SK-N-SH (cell line): ENCODE measurements at regions not wholly inside any gene's neighbourhood (a gene's known extent, or its start where the extent isn't known, plus 50 kb on each side); places are given as distances from the start of the nearest gene placed in this dataset.

ENCODE experiments used
- CTCF ChIA-PET: fragments of 300-600, 350-600 bp; formaldehyde crosslinking; extraction: SDS; loops from one replicate; lab custom pipeline; 2021; lab: Yijun Ruan, JAX
- POLR2A ChIA-PET: fragments of 350-600 bp; sonication (Branson Sonifier 250); formaldehyde crosslinking; extraction: SDS; loops from one replicate; lab custom pipeline; 2020; ENCODE audit warnings: antibody characterized with exemption, inconsistent platforms; lab: Yijun Ruan, JAX
- DNase-seq: peaks from one replicate; pipeline ENCODE4 v3.0.0; 2012
- H2AFZ ChIP-seq: fragments of 200-600 bp; sonication (generic); 2 replicates; pipeline ENCODE4 v1.8.1; 2016; ENCODE audit warnings: antibody characterized with exemption, mild to moderate bottlenecking, low read depth
- H3F3A ChIP-seq: fragments of 200-600 bp; sonication (generic); replicated peaks from 2 replicates; pipeline ENCODE3; 2016; ENCODE audit warnings: antibody characterized with exemption, mild to moderate bottlenecking; ENCODE audit not compliant: insufficient read depth
- H3K27ac ChIP-seq, 2 experiments: fragments of 200-500 bp in 1 of 2; fragments of 200-600 bp in 1 of 2; sonication (Bioruptor generic) in 1 of 2; sonication (generic), shearing (Covaris generic) in 1 of 2; 2 replicates each; pipeline versions ENCODE4 v1.5.1 to v1.6.1; 2014 to 2016; ENCODE audit warnings: low read depth in 2 of 2, inconsistent platforms in 1 of 2, low read length in 1 of 2, mild to moderate bottlenecking in 1 of 2, mixed read lengths in 1 of 2
- H3K27me3 ChIP-seq: fragments of 200-600 bp; sonication (generic), shearing (Covaris generic); 2 replicates; pipeline ENCODE4 v1.6.1; 2016; ENCODE audit warnings: mixed run types; ENCODE audit not compliant: insufficient read depth
- H3K36me3 ChIP-seq, 2 experiments: fragments of 200-500 bp in 1 of 2; fragments of 200-600 bp in 1 of 2; sonication (Bioruptor generic) in 1 of 2; sonication (generic) in 1 of 2; replicated peaks in 1 of 2; 2 replicates each; pipeline versions ENCODE3 to v1.5.1; 2014 to 2016; ENCODE audit warnings: low read length in 1 of 2, mild to moderate bottlenecking in 1 of 2; ENCODE audit not compliant: insufficient read depth in 2 of 2, control insufficient read depth in 1 of 2
- H3K4me1 ChIP-seq, 2 experiments: fragments of 200-500 bp in 1 of 2; fragments of 200-600 bp in 1 of 2; sonication (Bioruptor generic) in 1 of 2; sonication (generic), shearing (Covaris generic) in 1 of 2; 2 replicates each; pipeline versions ENCODE4 v1.5.1 to v1.6.1; 2014 to 2016; ENCODE audit warnings: low read depth in 1 of 2, low read length in 1 of 2, mixed run types in 1 of 2; ENCODE audit not compliant: insufficient read depth in 2 of 2, control insufficient read depth in 1 of 2
- H3K4me2 ChIP-seq: fragments of 200-600 bp; sonication (generic), shearing (Covaris generic); 2 replicates; pipeline ENCODE4 v1.6.1; 2017; ENCODE audit warnings: mixed run types
- H3K4me3 ChIP-seq, 2 experiments: fragments of 200-500 bp in 1 of 2; fragments of 200-600 bp in 1 of 2; sonication (Bioruptor generic) in 1 of 2; sonication (generic), shearing (Covaris generic) in 1 of 2; 2 replicates each; pipeline versions ENCODE4 v1.5.1 to v1.8.1; 2014 to 2016; ENCODE audit warnings: low read depth in 2 of 2, inconsistent platforms in 1 of 2, low read length in 1 of 2, mild to moderate bottlenecking in 1 of 2, mixed read lengths in 1 of 2, moderate library complexity in 1 of 2
- H3K79me2 ChIP-seq: fragments of 200-600 bp; sonication (generic); 2 replicates; pipeline ENCODE4 v1.8.1; 2017; ENCODE audit warnings: mild to moderate bottlenecking; ENCODE audit not compliant: insufficient read depth
- H3K9ac ChIP-seq: fragments of 200-600 bp; sonication (generic); 2 replicates; pipeline ENCODE4 v1.6.1; 2017; ENCODE audit warnings: mixed run types
- H3K9me2 ChIP-seq: fragments of 200-600 bp; sonication (generic); 2 replicates; pipeline ENCODE4 v1.6.1; 2017; ENCODE audit warnings: mixed run types
- H3K9me3 ChIP-seq: fragments of 200-600 bp; sonication (generic); 2 replicates; pipeline ENCODE4 v1.6.1; 2017; ENCODE audit warnings: mixed run types, mild to moderate bottlenecking, moderate library complexity
- H4K20me1 ChIP-seq: fragments of 200-600 bp; sonication (generic); 2 replicates; pipeline ENCODE4 v1.6.1; 2017; ENCODE audit warnings: mild to moderate bottlenecking, mixed run types; ENCODE audit not compliant: insufficient read depth
- ELF1 ChIP-seq: IDR thresholded peaks from 2 replicates; pipeline ENCODE4 v1.4.0; 2012
- EP300 ChIP-seq, 2 experiments: IDR thresholded peaks; 2 replicates each; pipeline versions ENCODE4 v1.4.0 to v1.6.1; 2012; ENCODE audit warnings: borderline replicate concordance in 1 of 2, low read depth in 1 of 2, low read length in 1 of 2
- EZH2phosphoT487 ChIP-seq: fragments of 200-600 bp; sonication (generic); IDR thresholded peaks from 2 replicates; pipeline ENCODE4 v1.6.1; 2017; ENCODE audit warnings: low read depth, mixed run types, mild to moderate bottlenecking, antibody characterized with exemption, moderate library complexity, borderline replicate concordance
- FOSL2 ChIP-seq: IDR thresholded peaks from 2 replicates; pipeline ENCODE4 v1.4.0; 2012; ENCODE audit warnings: low read depth, mild to moderate bottlenecking, moderate library complexity, borderline replicate concordance
- FOXM1 ChIP-seq: IDR thresholded peaks from 2 replicates; pipeline ENCODE4 v1.4.0; 2012; ENCODE audit warnings: low read depth, mild to moderate bottlenecking
- GABPA ChIP-seq: IDR thresholded peaks from 2 replicates; pipeline ENCODE4 v1.4.0; 2012; ENCODE audit warnings: low read depth, mild to moderate bottlenecking
- GATA2 ChIP-seq: sonication (generic); formaldehyde crosslinking; IDR thresholded peaks from 2 replicates; pipeline ENCODE4 v1.5.0; 2020; ENCODE audit warnings: mild to moderate bottlenecking, missing genetic modification reagents
- MXI1 ChIP-seq: IDR thresholded peaks from 2 replicates; pipeline ENCODE4 v1.6.1; 2012; ENCODE audit warnings: mild to moderate bottlenecking, low read depth, low read length, improper control_type of control experiment
- NRF1 ChIP-seq: IDR thresholded peaks from 2 replicates; pipeline ENCODE4 v1.6.1; 2012; ENCODE audit warnings: low read depth, mild to moderate bottlenecking, low read length
- POLR2AphosphoS5 ChIP-seq: IDR thresholded peaks from 2 replicates; pipeline ENCODE4 v1.6.1; 2012; ENCODE audit warnings: low read depth, low read length
- RXRA ChIP-seq: IDR thresholded peaks from 2 replicates; pipeline ENCODE4 v1.4.0; 2012; ENCODE audit warnings: low read depth, mild to moderate bottlenecking, borderline replicate concordance
- SMC3 ChIP-seq: IDR thresholded peaks from 2 replicates; pipeline ENCODE4 v1.6.1; 2012; ENCODE audit warnings: low read depth, low read length, improper control_type of control experiment
- TAF1 ChIP-seq: IDR thresholded peaks from 2 replicates; pipeline ENCODE4 v1.6.1; 2012; ENCODE audit warnings: low read depth, mild to moderate bottlenecking, low read length, moderate library complexity, borderline replicate concordance
- TEAD4 ChIP-seq: IDR thresholded peaks from 2 replicates; pipeline ENCODE4 v1.4.0; 2012; ENCODE audit warnings: mild to moderate bottlenecking, borderline replicate concordance; ENCODE audit not compliant: insufficient read depth
- USF2 ChIP-seq: fragments of 150-350 bp; IDR thresholded peaks from 2 replicates; pipeline ENCODE4 v1.6.1; 2017; ENCODE audit warnings: antibody characterized with exemption, low read length, low read depth, borderline replicate concordance
- YY1 ChIP-seq: IDR thresholded peaks from 2 replicates; pipeline ENCODE4 v1.4.0; 2012; ENCODE audit warnings: low read depth, mild to moderate bottlenecking
- WGBS: methylation state at CpG from one replicate; pipeline ENCODE4 v1.1.6; 2017; ENCODE audit warnings: low lambda C conversion rate; 5-methylcytosine and 5-hydroxymethylcytosine counted together
- TF ChIP-seq, protein P1 (sequence below): IDR thresholded peaks from 2 replicates; pipeline ENCODE4 v1.6.1; 2012; ENCODE audit warnings: mild to moderate bottlenecking, low read depth, low read length, moderate library complexity
- TF ChIP-seq, protein P2 (sequence below): IDR thresholded peaks from 2 replicates; pipeline ENCODE4 v1.4.0; 2012; ENCODE audit warnings: low read depth, borderline replicate concordance
- TF ChIP-seq, protein P3 (sequence below): IDR thresholded peaks from 2 replicates; pipeline ENCODE4; 2012

GRCh38 chr10:20677340-20677739 lies 219.8 kb downstream of the NEBL start:
- Histone ChIP-seq H3K79me2 (no peaks in the 10 kb centered on the region), H3K4me1 (no peaks in the 10 kb centered on the region), H3K27me3 (no peaks in the 10 kb centered on the region), H3K36me3 (no peaks in the 10 kb centered on the region), H3K27ac (no peak overlapping the region), H3K4me3 (no peak overlapping the region), H3K9ac (no peak overlapping the region), H4K20me1 (no peaks in the 10 kb centered on the region), H3K4me2 (no peak overlapping the region), H3K9me3 (no peaks in the 10 kb centered on the region)
- no peak for DNase-seq
- 50% methylated on average over 5 of the region's 5 CpGs for WGBS
- TF ChIP-seq EP300 (IDR thresholded peaks at IDR 0.05; ENCODE audit: borderline replicate concordance in 1 of 2, low read depth in 1 of 2, low read length in 1 of 2) (no peak), FOSL2 (no peak), GABPA (no peak), POLR2AphosphoS5 (no peak), USF2 (no peak), MXI1 (no peak)
- TF ChIP-seq, protein P1, sequence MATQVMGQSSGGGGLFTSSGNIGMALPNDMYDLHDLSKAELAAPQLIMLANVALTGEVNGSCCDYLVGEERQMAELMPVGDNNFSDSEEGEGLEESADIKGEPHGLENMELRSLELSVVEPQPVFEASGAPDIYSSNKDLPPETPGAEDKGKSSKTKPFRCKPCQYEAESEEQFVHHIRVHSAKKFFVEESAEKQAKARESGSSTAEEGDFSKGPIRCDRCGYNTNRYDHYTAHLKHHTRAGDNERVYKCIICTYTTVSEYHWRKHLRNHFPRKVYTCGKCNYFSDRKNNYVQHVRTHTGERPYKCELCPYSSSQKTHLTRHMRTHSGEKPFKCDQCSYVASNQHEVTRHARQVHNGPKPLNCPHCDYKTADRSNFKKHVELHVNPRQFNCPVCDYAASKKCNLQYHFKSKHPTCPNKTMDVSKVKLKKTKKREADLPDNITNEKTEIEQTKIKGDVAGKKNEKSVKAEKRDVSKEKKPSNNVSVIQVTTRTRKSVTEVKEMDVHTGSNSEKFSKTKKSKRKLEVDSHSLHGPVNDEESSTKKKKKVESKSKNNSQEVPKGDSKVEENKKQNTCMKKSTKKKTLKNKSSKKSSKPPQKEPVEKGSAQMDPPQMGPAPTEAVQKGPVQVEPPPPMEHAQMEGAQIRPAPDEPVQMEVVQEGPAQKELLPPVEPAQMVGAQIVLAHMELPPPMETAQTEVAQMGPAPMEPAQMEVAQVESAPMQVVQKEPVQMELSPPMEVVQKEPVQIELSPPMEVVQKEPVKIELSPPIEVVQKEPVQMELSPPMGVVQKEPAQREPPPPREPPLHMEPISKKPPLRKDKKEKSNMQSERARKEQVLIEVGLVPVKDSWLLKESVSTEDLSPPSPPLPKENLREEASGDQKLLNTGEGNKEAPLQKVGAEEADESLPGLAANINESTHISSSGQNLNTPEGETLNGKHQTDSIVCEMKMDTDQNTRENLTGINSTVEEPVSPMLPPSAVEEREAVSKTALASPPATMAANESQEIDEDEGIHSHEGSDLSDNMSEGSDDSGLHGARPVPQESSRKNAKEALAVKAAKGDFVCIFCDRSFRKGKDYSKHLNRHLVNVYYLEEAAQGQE = no peak
- TF ChIP-seq, protein P2, sequence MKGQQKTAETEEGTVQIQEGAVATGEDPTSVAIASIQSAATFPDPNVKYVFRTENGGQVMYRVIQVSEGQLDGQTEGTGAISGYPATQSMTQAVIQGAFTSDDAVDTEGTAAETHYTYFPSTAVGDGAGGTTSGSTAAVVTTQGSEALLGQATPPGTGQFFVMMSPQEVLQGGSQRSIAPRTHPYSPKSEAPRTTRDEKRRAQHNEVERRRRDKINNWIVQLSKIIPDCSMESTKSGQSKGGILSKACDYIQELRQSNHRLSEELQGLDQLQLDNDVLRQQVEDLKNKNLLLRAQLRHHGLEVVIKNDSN = no peak
- TF ChIP-seq, all 33 proteins: peak for 0
- CTCF ChIA-PET = no interaction called here
- H2AFZ ChIP-seq = no peak overlapping the region
- POLR2A ChIA-PET = no interaction called here
- H3K9me2 ChIP-seq = no peaks in the 10 kb centered on the region
- no peaks in the 10 kb centered on the region for H3F3A ChIP-seq

GRCh38 chr10:20674926-20675325 lies 222.2 kb downstream of the NEBL start:
- Histone ChIP-seq H3K4me3 (no peak overlapping the region), H3K9me2 (no peaks in the 10 kb centered on the region), H3K9ac (no peak overlapping the region), H4K20me1 (no peaks in the 10 kb centered on the region), H3K4me1 (no peaks in the 10 kb centered on the region), H3K36me3 (no peaks in the 10 kb centered on the region), H3K9me3 (no peaks in the 10 kb centered on the region), H3F3A (no peaks in the 10 kb centered on the region), H3K27me3 (no peaks in the 10 kb centered on the region), H3K79me2 (no peaks in the 10 kb centered on the region), H3K27ac (no peak overlapping the region), H3K4me2 (no peak overlapping the region), H2AFZ (no peak overlapping the region)
- ChIA-PET CTCF (no interaction called here), POLR2A (interaction anchor here (0.6 kb wide), 1 partner anchor 39 kb away, joined by 4 read pairs; no protein-coding TSS in a partner anchor)
- DNase-seq = no peak
- WGBS = 4% methylated on average over 1 of the region's 1 CpG
- TF ChIP-seq FOXM1 (no peak), FOSL2 (no peak), YY1 (no peak), GATA2 (CRISPR knock-in tag) (no peak), MXI1 (no peak), ELF1 (no peak), SMC3 (no peak), EZH2phosphoT487 (no peak), NRF1 (no peak), TAF1 (no peak), RXRA (no peak), USF2 (no peak), TEAD4 (no peak)
- TF ChIP-seq, protein P3, sequence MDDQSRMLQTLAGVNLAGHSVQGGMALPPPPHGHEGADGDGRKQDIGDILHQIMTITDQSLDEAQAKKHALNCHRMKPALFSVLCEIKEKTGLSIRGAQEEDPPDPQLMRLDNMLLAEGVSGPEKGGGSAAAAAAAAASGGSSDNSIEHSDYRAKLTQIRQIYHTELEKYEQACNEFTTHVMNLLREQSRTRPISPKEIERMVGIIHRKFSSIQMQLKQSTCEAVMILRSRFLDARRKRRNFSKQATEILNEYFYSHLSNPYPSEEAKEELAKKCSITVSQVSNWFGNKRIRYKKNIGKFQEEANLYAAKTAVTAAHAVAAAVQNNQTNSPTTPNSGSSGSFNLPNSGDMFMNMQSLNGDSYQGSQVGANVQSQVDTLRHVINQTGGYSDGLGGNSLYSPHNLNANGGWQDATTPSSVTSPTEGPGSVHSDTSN = no peak
